Ureter (tissue), 1 donor: ENCODE measurements at regions not wholly inside any gene's neighbourhood (a gene's known extent, or its start where the extent isn't known, plus 50 kb on each side); places are given as distances from the start of the nearest gene placed in this dataset.
"Not testable (repeated sequence)": the region's sequence is repeated elsewhere in the genome, so short reads cannot be mapped to it uniquely, and the experiment has no call there.

Experiments
- DNase-seq: peaks from one replicate; pipeline ENCODE4 v3.0.0-alpha.2; 2020; ENCODE audit warnings: low spot score
- donor health status: DM: yes; HTN: yes; CAD: no.

GRCh38 chr1:185473186-185473585, 156.1 kb upstream of the IVNS1ABP start:
- DNase-seq: no peak

- DNase-seq: no peak
Observed at GRCh38 chr1:185468626-185469025, 151.6 kb upstream of the IVNS1ABP start.

GRCh38 chr1:185467122-185467521, 150.1 kb upstream of the IVNS1ABP start:
- DNase-seq: no peak

- DNase-seq: no peak
Observed at GRCh38 chr1:185464777-185465176, 147.7 kb upstream of the IVNS1ABP start.

- no peak for DNase-seq
Observed at GRCh38 chr1:185463433-185463832, 146.4 kb upstream of the IVNS1ABP start.

GRCh38 chr1:185463011-185463410, 146.0 kb upstream of the IVNS1ABP start:
- no peak for DNase-seq

- not testable (repeated sequence) for DNase-seq
Observed at GRCh38 chr1:185460723-185461122, 143.7 kb upstream of the IVNS1ABP start.

- DNase-seq: no peak
Observed at GRCh38 chr1:185459141-185459540, 142.1 kb upstream of the IVNS1ABP start.

- DNase-seq: no peak
Observed at GRCh38 chr1:185458670-185459069, 141.6 kb upstream of the IVNS1ABP start.

GRCh38 chr1:185453496-185454192, 136.6 kb upstream of the IVNS1ABP start:
- DNase-seq: no peak

GRCh38 chr1:185450917-185451316, 133.9 kb upstream of the IVNS1ABP start:
- DNase-seq: no peak

GRCh38 chr1:185450060-185450788, 133.2 kb upstream of the IVNS1ABP start:
- no peak for DNase-seq

- DNase-seq: no peak
Observed at GRCh38 chr1:185449378-185450059, 132.5 kb upstream of the IVNS1ABP start.

GRCh38 chr1:185448591-185449186, 131.6 kb upstream of the IVNS1ABP start:
- no peak for DNase-seq

GRCh38 chr1:185446131-185446530, 129.1 kb upstream of the IVNS1ABP start:
- DNase-seq: no peak

GRCh38 chr1:185445594-185445993, 128.6 kb upstream of the IVNS1ABP start:
- DNase-seq: no peak

GRCh38 chr1:185444676-185445075, 127.6 kb upstream of the IVNS1ABP start:
- no peak for DNase-seq

- DNase-seq: no peak
Observed at GRCh38 chr1:185442050-185442449, 125.0 kb upstream of the IVNS1ABP start.

- DNase-seq: no peak
Observed at GRCh38 chr1:185441605-185442004, 124.6 kb upstream of the IVNS1ABP start.

GRCh38 chr1:185440877-185441276, 123.8 kb upstream of the IVNS1ABP start:
- no peak for DNase-seq

- DNase-seq: no peak
Observed at GRCh38 chr1:185439727-185440415, 122.8 kb upstream of the IVNS1ABP start.

GRCh38 chr1:185438936-185439335, 121.9 kb upstream of the IVNS1ABP start:
- DNase-seq: no peak
